ENCODE measurements at regions not wholly inside any gene's neighbourhood (a gene's known extent, or its start where the extent isn't known, plus 50 kb on each side); places are given as distances from the start of the nearest gene placed in this dataset.
"Not testable (repeated sequence)": the region's sequence is repeated elsewhere in the genome, so short reads cannot be mapped to it uniquely, and the experiment has no call there.

- Mint-ChIP-seq H3K4me3 (ENCODE audit: low read depth) (no peak overlapping the region), H3K4me1 (ENCODE audit: low read depth) (no peaks in the 10 kb centered on the region), H3K9me3 (ENCODE audit: low read depth) (peaks cover 20% of the 10 kb centered on the region), H3K27ac (no peak overlapping the region), H3K36me3 (ENCODE audit: insufficient read depth) (no peaks in the 10 kb centered on the region), H3K27me3 (no peaks in the 10 kb centered on the region)
- DNase-seq (ENCODE audit: low spot score, unreplicated experiment) = no peak
- TF ChIP-seq CTCF (IDR thresholded peaks at IDR 0.05; ENCODE audit: unreplicated experiment) = no peak
Observed at GRCh38 chr7:10439027-10439426, 534.6 kb upstream of the PHF14 start.

GRCh38 chr7:10455936-10456335, 517.7 kb upstream of the PHF14 start:
- H3K4me3 Mint-ChIP-seq (ENCODE audit: low read depth) = no peak overlapping the region
- peaks cover 9% of the 10 kb centered on the region for H3K9me3 Mint-ChIP-seq (ENCODE audit: low read depth)
- no peak for TF ChIP-seq CTCF (IDR thresholded peaks at IDR 0.05; ENCODE audit: unreplicated experiment)
- H3K27ac Mint-ChIP-seq = no peak overlapping the region
- no peaks in the 10 kb centered on the region for H3K27me3 Mint-ChIP-seq
- H3K36me3 Mint-ChIP-seq (ENCODE audit: insufficient read depth) = no peaks in the 10 kb centered on the region
- no peaks in the 10 kb centered on the region for H3K4me1 Mint-ChIP-seq (ENCODE audit: low read depth)
- no peak for DNase-seq (ENCODE audit: low spot score, unreplicated experiment)

- H3K36me3 Mint-ChIP-seq (ENCODE audit: insufficient read depth) = no peaks in the 10 kb centered on the region
- H3K4me1 Mint-ChIP-seq (ENCODE audit: low read depth) = no peaks in the 10 kb centered on the region
- peaks cover 9% of the 10 kb centered on the region for H3K9me3 Mint-ChIP-seq (ENCODE audit: low read depth)
- TF ChIP-seq CTCF (IDR thresholded peaks at IDR 0.05; ENCODE audit: unreplicated experiment) = no peak
- no peak overlapping the region for H3K4me3 Mint-ChIP-seq (ENCODE audit: low read depth)
- no peaks in the 10 kb centered on the region for H3K27me3 Mint-ChIP-seq
- no peak for DNase-seq (ENCODE audit: low spot score, unreplicated experiment)
- no peak overlapping the region for H3K27ac Mint-ChIP-seq
Observed at GRCh38 chr7:10460474-10460873, 513.2 kb upstream of the PHF14 start.

GRCh38 chr7:10463701-10464100, 510.0 kb upstream of the PHF14 start:
- peaks cover 4% of the 10 kb centered on the region for H3K9me3 Mint-ChIP-seq (ENCODE audit: low read depth)
- peaks cover 1% of the 10 kb centered on the region for H3K36me3 Mint-ChIP-seq (ENCODE audit: insufficient read depth)
- TF ChIP-seq CTCF (IDR thresholded peaks at IDR 0.05; ENCODE audit: unreplicated experiment) = no peak
- no peaks in the 10 kb centered on the region for H3K4me1 Mint-ChIP-seq (ENCODE audit: low read depth)
- no peak overlapping the region for H3K4me3 Mint-ChIP-seq (ENCODE audit: low read depth)
- H3K27me3 Mint-ChIP-seq = no peaks in the 10 kb centered on the region
- no peak overlapping the region for H3K27ac Mint-ChIP-seq
- no peak for DNase-seq (ENCODE audit: low spot score, unreplicated experiment)

GRCh38 chr7:10465536-10465935, 508.1 kb upstream of the PHF14 start:
- not testable (repeated sequence) for H3K4me3 Mint-ChIP-seq (ENCODE audit: low read depth); H3K4me1 Mint-ChIP-seq (ENCODE audit: low read depth); H3K9me3 Mint-ChIP-seq (ENCODE audit: low read depth); H3K36me3 Mint-ChIP-seq (ENCODE audit: insufficient read depth); H3K27ac Mint-ChIP-seq; DNase-seq (ENCODE audit: low spot score, unreplicated experiment); H3K27me3 Mint-ChIP-seq

- no peaks in the 10 kb centered on the region for H3K27me3 Mint-ChIP-seq
- no peak overlapping the region for H3K27ac Mint-ChIP-seq
- no peak overlapping the region for H3K4me3 Mint-ChIP-seq (ENCODE audit: low read depth)
- H3K4me1 Mint-ChIP-seq (ENCODE audit: low read depth) = no peaks in the 10 kb centered on the region
- H3K9me3 Mint-ChIP-seq (ENCODE audit: low read depth) = no peaks in the 10 kb centered on the region
- TF ChIP-seq CTCF (IDR thresholded peaks at IDR 0.05; ENCODE audit: unreplicated experiment) = no peak
- H3K36me3 Mint-ChIP-seq (ENCODE audit: insufficient read depth) = peaks cover 1% of the 10 kb centered on the region
- DNase-seq (ENCODE audit: low spot score, unreplicated experiment) = no peak
Observed at GRCh38 chr7:10468908-10469307, 504.8 kb upstream of the PHF14 start.
